H1 (cell line): ENCODE measurements at regions not wholly inside any gene's neighbourhood (a gene's known extent, or its start where the extent isn't known, plus 50 kb on each side); places are given as distances from the start of the nearest gene placed in this dataset.

Experiments
- CTCF ChIA-PET: fragments of 300-600 bp; sonication (Branson Sonifier 250); formaldehyde crosslinking; loops from one replicate; lab custom pipeline; 2021; ENCODE audit not compliant: partially characterized antibody; lab: Charles Lee
- POLR2A ChIA-PET: fragments of 300-600 bp; sonication (Branson Sonifier 250); formaldehyde crosslinking; loops from one replicate; lab custom pipeline; 2021; ENCODE audit warnings: inconsistent platforms; ENCODE audit not compliant: partially characterized antibody; lab: Charles Lee
- DNase-seq, 2 experiments: peaks; one replicate each; pipeline versions ENCODE4 v3.0.0 to v3.0.0-alpha.2; 2010 to 2022; ENCODE audit warnings: low spot score in 2 of 2, low read depth in 1 of 2, mixed read lengths in 1 of 2
- FAIRE-seq: peaks from 2 replicates; lab custom pipeline; 2011; peaks lifted over from hg19 to GRCh38; lab: Jason Lieb, UNC
- H2AFZ ChIP-seq: 2 replicates; pipeline ENCODE4 v1.8.1; 2012; ENCODE audit warnings: low read length, inconsistent platforms
- H2AK5ac ChIP-seq: 2 replicates; pipeline ENCODE4 v1.6.1; 2013; ENCODE audit warnings: low read depth, low read length
- H2BK120ac ChIP-seq: replicated peaks from 2 replicates; pipeline ENCODE3; 2013; ENCODE audit warnings: low read depth, low read length, inconsistent platforms
- H2BK12ac ChIP-seq: 2 replicates; pipeline ENCODE4 v1.6.1; 2013; ENCODE audit warnings: low read depth, low read length
- H2BK15ac ChIP-seq: 2 replicates; pipeline ENCODE4 v1.6.1; 2013; ENCODE audit warnings: low read length
- H2BK20ac ChIP-seq: 2 replicates; pipeline ENCODE4 v1.6.1; 2013; ENCODE audit warnings: low read length
- H2BK5ac ChIP-seq: 2 replicates; pipeline ENCODE4 v1.6.1; 2013; ENCODE audit warnings: low read depth, low read length
- H3K14ac ChIP-seq: 2 replicates; pipeline ENCODE4 v1.6.1; 2013; ENCODE audit warnings: inconsistent platforms; ENCODE audit not compliant: insufficient read length
- H3K18ac ChIP-seq: 2 replicates; pipeline ENCODE4 v1.6.1; 2013; ENCODE audit warnings: low read length; ENCODE audit errors: extremely low read depth
- H3K23ac ChIP-seq: 2 replicates; pipeline ENCODE4 v1.6.1; 2013; ENCODE audit warnings: inconsistent platforms; ENCODE audit not compliant: insufficient read length
- H3K23me2 ChIP-seq: 2 replicates; pipeline ENCODE4 v1.6.1; 2013; ENCODE audit warnings: low read depth, low read length
- H3K27ac ChIP-seq: 2 replicates; pipeline ENCODE4 v1.6.1; 2011; ENCODE audit warnings: low read depth, low read length, inconsistent platforms
- H3K27me3 ChIP-seq, 4 experiments: replicated peaks in 1 of 4; 1 replicate in 1 of 4; 2 replicates in 3 of 4; pipeline versions ENCODE4 v1.6.1 to v1.8.1; 2011 to 2013; ENCODE audit warnings: low read length in 3 of 4, mild to moderate bottlenecking in 3 of 4, inconsistent platforms in 2 of 4, mixed read lengths in 2 of 4, moderate library complexity in 1 of 4; ENCODE audit not compliant: control insufficient read depth in 3 of 4, insufficient read depth in 3 of 4; ENCODE audit errors: extremely low read depth in 1 of 4
- H3K36me3 ChIP-seq, 4 experiments: 2 replicates each; pipeline versions ENCODE4 v1.6.1 to v1.8.1; 2011 to 2013; ENCODE audit warnings: mild to moderate bottlenecking in 4 of 4, low read length in 3 of 4, moderate library complexity in 2 of 4, control low read depth in 1 of 4, inconsistent platforms in 1 of 4; ENCODE audit not compliant: insufficient read depth in 4 of 4, control insufficient read depth in 2 of 4
- H3K4ac ChIP-seq: replicated peaks from 2 replicates; pipeline ENCODE3; 2013; ENCODE audit warnings: low read length, low read depth, mixed read lengths, inconsistent platforms; ENCODE audit not compliant: insufficient read length
- H3K4me1 ChIP-seq, 4 experiments: replicated peaks in 1 of 4; 1 replicate in 1 of 4; 2 replicates in 3 of 4; pipeline versions ENCODE4 v1.6.1 to v1.8.1; 2011 to 2013; ENCODE audit warnings: low read length in 3 of 4, inconsistent platforms in 2 of 4, mixed read lengths in 1 of 4; ENCODE audit not compliant: insufficient read depth in 4 of 4, control insufficient read depth in 3 of 4
- H3K4me2 ChIP-seq, 2 experiments: 2 replicates each; pipeline versions ENCODE4 v1.6.1 to v1.8.1; 2011 to 2013; ENCODE audit warnings: low read depth in 2 of 2, low read length in 2 of 2, control low read depth in 1 of 2, inconsistent platforms in 1 of 2, mild to moderate bottlenecking in 1 of 2; ENCODE audit not compliant: insufficient read depth in 1 of 2
- H3K4me3 ChIP-seq, 4 experiments: fragments of 200-600, 300-600 bp in 1 of 4; sonication (generic), shearing (Covaris generic), sonication (Bioruptor Twin) in 1 of 4; 2 replicates each; pipeline versions ENCODE4 v1.5.1 to v1.8.1; 2011 to 2016; ENCODE audit warnings: low read length in 4 of 4, low read depth in 3 of 4, control low read depth in 2 of 4, inconsistent platforms in 2 of 4, mild to moderate bottlenecking in 2 of 4, mixed read lengths in 1 of 4, moderate library complexity in 1 of 4; ENCODE audit not compliant: insufficient read depth in 2 of 4; ENCODE audit errors: extremely low read depth in 1 of 4
- H3K56ac ChIP-seq: replicated peaks from 2 replicates; pipeline ENCODE3; 2013; ENCODE audit warnings: low read depth, mild to moderate bottlenecking, mixed read lengths, low read length, inconsistent platforms; ENCODE audit not compliant: insufficient read length
- H3K79me1 ChIP-seq: 2 replicates; pipeline ENCODE4 v1.6.1; 2013; ENCODE audit warnings: low read depth, low read length, control low read depth
- H3K79me2 ChIP-seq, 2 experiments: 2 replicates each; pipeline versions ENCODE4 v1.6.1 to v1.8.1; 2012 to 2013; ENCODE audit warnings: low read length in 2 of 2, mild to moderate bottlenecking in 2 of 2, inconsistent platforms in 1 of 2; ENCODE audit not compliant: insufficient read depth in 2 of 2, control insufficient read depth in 1 of 2
- H3K9ac ChIP-seq, 4 experiments: replicated peaks in 1 of 4; 1 replicate in 1 of 4; 2 replicates in 3 of 4; pipeline versions ENCODE4 v1.6.1 to v1.8.1; 2011 to 2013; ENCODE audit warnings: low read depth in 3 of 4, low read length in 3 of 4, control low read depth in 2 of 4, mild to moderate bottlenecking in 2 of 4, moderate library complexity in 2 of 4, inconsistent platforms in 1 of 4; ENCODE audit errors: extremely low read depth in 1 of 4
- H3K9me3 ChIP-seq, 2 experiments: 2 replicates each; pipeline versions ENCODE4 v1.6.1 to v1.8.1; 2012 to 2013; ENCODE audit warnings: mild to moderate bottlenecking in 2 of 2, moderate library complexity in 2 of 2, control low read depth in 1 of 2, inconsistent platforms in 1 of 2, low read depth in 1 of 2, low read length in 1 of 2, mixed read lengths in 1 of 2; ENCODE audit not compliant: insufficient read depth in 2 of 2
- H4K20me1 ChIP-seq, 2 experiments: replicated peaks in 1 of 2; 2 replicates each; pipeline versions ENCODE3 to v1.8.1; 2011 to 2013; ENCODE audit warnings: inconsistent platforms in 2 of 2, low read length in 2 of 2, mild to moderate bottlenecking in 1 of 2; ENCODE audit not compliant: insufficient read depth in 2 of 2, control insufficient read depth in 1 of 2
- H4K5ac ChIP-seq: 2 replicates; pipeline ENCODE4 v1.6.1; 2013; ENCODE audit warnings: low read length, low read depth, mixed read lengths, inconsistent platforms; ENCODE audit not compliant: insufficient read length
- H4K8ac ChIP-seq: 2 replicates; pipeline ENCODE4 v1.8.0; 2013; ENCODE audit warnings: mild to moderate bottlenecking, moderate library complexity, low read length, inconsistent platforms; ENCODE audit not compliant: insufficient read depth; ENCODE audit errors: extremely low read depth
- H4K91ac ChIP-seq: replicated peaks from 2 replicates; pipeline ENCODE3; 2013; ENCODE audit warnings: low read length, mixed read lengths, inconsistent platforms; ENCODE audit not compliant: insufficient read length
- BCL11A ChIP-seq, 2 experiments: IDR thresholded peaks; one replicate each; pipeline ENCODE4 v1.6.1; 2011; ENCODE audit warnings: low read depth in 2 of 2, low read length in 2 of 2, mild to moderate bottlenecking in 2 of 2
- CREB1 ChIP-seq: IDR thresholded peaks from 2 replicates; pipeline ENCODE4 v1.6.1; 2012; ENCODE audit warnings: inconsistent platforms
- CTBP2 ChIP-seq: IDR thresholded peaks from 2 replicates; pipeline ENCODE4 v1.7.0; 2011; ENCODE audit warnings: borderline replicate concordance, mild to moderate bottlenecking, moderate library complexity, mixed read lengths, low read length; ENCODE audit not compliant: insufficient read depth, insufficient read length
- EP300 ChIP-seq, 2 experiments: IDR thresholded peaks; 1 replicate in 1 of 2; 2 replicates in 1 of 2; pipeline ENCODE4 v1.6.1; 2011 to 2012; ENCODE audit warnings: low read depth in 2 of 2, low read length in 2 of 2, mild to moderate bottlenecking in 2 of 2, borderline replicate concordance in 1 of 2, inconsistent platforms in 1 of 2, moderate library complexity in 1 of 2
- FOSL1 ChIP-seq: IDR thresholded peaks from 2 replicates; pipeline ENCODE4 v1.6.1; 2011; ENCODE audit warnings: mild to moderate bottlenecking, low read depth, low read length, moderate library complexity; ENCODE audit not compliant: insufficient read depth
- HDAC2 ChIP-seq, 2 experiments: fragments of 300-600 bp in 1 of 2; sonication (generic) in 1 of 2; IDR thresholded peaks; 2 replicates each; pipeline ENCODE4 v1.6.1; 2011 to 2012; ENCODE audit warnings: low read depth in 2 of 2, low read length in 2 of 2, mild to moderate bottlenecking in 2 of 2, moderate library complexity in 2 of 2, borderline replicate concordance in 1 of 2, inconsistent platforms in 1 of 2
- JUN ChIP-seq: IDR thresholded peaks from 2 replicates; pipeline ENCODE4 v1.6.1; 2011; ENCODE audit warnings: low read depth, mild to moderate bottlenecking, improper control_type of control experiment, low read length
- MAX ChIP-seq: IDR thresholded peaks from 2 replicates; pipeline ENCODE4 v1.6.1; 2012; ENCODE audit warnings: inconsistent platforms
- NANOG ChIP-seq: IDR thresholded peaks from 2 replicates; pipeline ENCODE4 v1.6.1; 2011; ENCODE audit warnings: low read length, low read depth, mild to moderate bottlenecking, inconsistent platforms; ENCODE audit not compliant: insufficient read depth, poor library complexity, severe bottlenecking
- TAF1 ChIP-seq: IDR thresholded peaks from 2 replicates; pipeline ENCODE4 v1.6.1; 2011; ENCODE audit warnings: mild to moderate bottlenecking, low read depth, low read length
- TBP ChIP-seq: IDR thresholded peaks from 2 replicates; pipeline ENCODE4 v1.6.1; 2011; ENCODE audit warnings: low read depth, low read length, improper control_type of control experiment
- WGBS, 2 experiments: shearing (Covaris generic) in 1 of 2; methylation state at CpG; one replicate each; pipeline versions ENCODE4 v1.1.6 to v1.1.7; 2013 to 2015; ENCODE audit warnings: low lambda C conversion rate in 2 of 2, mixed read lengths in 2 of 2, inconsistent platforms in 1 of 2, low coverage in 1 of 2, missing lambda C conversion rate in 1 of 2; ENCODE audit not compliant: insufficient replicate concordance in 2 of 2, insufficient coverage in 1 of 2, insufficient read length in 1 of 2; ENCODE audit errors: extremely low coverage in 1 of 2, missing lambda C conversion rate in 1 of 2; 5-methylcytosine and 5-hydroxymethylcytosine counted together

DNA sequence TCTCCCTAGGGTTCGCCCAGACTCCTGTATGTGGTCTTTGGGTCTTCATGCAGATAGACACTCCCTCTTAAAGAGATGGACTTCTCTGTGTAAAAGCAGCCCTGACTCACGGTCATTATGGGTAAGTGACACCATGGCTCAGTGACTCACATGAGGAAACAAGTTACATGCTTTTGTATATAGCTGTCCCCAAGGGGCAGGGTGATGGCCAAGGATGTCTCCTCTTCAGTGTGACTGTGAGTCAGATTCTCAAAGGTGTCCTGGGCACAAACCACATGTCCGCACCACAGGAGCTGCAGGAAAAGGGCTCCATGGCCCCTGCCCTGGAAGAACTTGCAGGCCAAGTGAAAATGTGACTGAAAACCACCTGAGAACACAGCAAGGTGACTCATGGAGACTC lies 380.4 kb downstream of the NPHP4 start:
- Histone ChIP-seq H3K18ac (no peak overlapping the region), H3K9me3 (no peaks in the 10 kb centered on the region), H2AFZ (no peak overlapping the region), H3K23me2 (no peaks in the 10 kb centered on the region), H2AK5ac (no peak overlapping the region), H4K91ac (peak overlapping the region; percentile 35), H3K36me3 (no peaks in the 10 kb centered on the region; a peak in 1 of 8 replicates), H3K79me2 (no peaks in the 10 kb centered on the region), H3K27me3 (no peaks in the 10 kb centered on the region; a peak in 1 of 7 replicates), H2BK12ac (no peak overlapping the region), H3K27ac (no peak overlapping the region), H2BK15ac (no peak overlapping the region), H4K5ac (no peak overlapping the region), H3K23ac (no peak overlapping the region), H3K79me1 (no peaks in the 10 kb centered on the region), H3K4me1 (no peaks in the 10 kb centered on the region), H3K14ac (no peak overlapping the region), H3K4me3 (no peak overlapping the region), H2BK20ac (no peak overlapping the region), H2BK120ac (no peak overlapping the region), H3K4ac (no peak overlapping the region), H3K4me2 (no peak overlapping the region), H4K20me1 (no peaks in the 10 kb centered on the region), H3K9ac (no peak overlapping the region), H4K8ac (no peak overlapping the region), H3K56ac (no peak overlapping the region)
- WGBS, 2 experiments, result 77% methylated on average over 3 of the region's 3 CpGs; no CpG with 5 or more reads in 1 of the 2 experiments
- FAIRE-seq (no peak), DNase-seq (no peak)
- CTCF ChIA-PET, result interaction anchor here (0.9 to 2.9 kb wide), 6 partner anchors 9 to 100 kb away, joined by 3 to 15 read pairs (median 5); no protein-coding TSS in a partner anchor
- no peak for TF ChIP-seq TBP
- TF ChIP-seq CREB1, result no peak
- TF ChIP-seq CTBP2, result no peak
- TF ChIP-seq HDAC2 (IDR thresholded peaks at IDR 0.05; ENCODE audit: borderline replicate concordance in 1 of 2, low read depth in 2 of 2, low read length in 2 of 2), result no peak
- TF ChIP-seq JUN, result no peak
- TF ChIP-seq EP300 (IDR thresholded peaks at IDR 0.05; ENCODE audit: borderline replicate concordance in 1 of 2, low read depth in 2 of 2, low read length in 2 of 2), result no peak
- TF ChIP-seq TAF1, result no peak
- TF ChIP-seq BCL11A (IDR thresholded peaks at IDR 0.05; ENCODE audit: low read depth in 2 of 2, low read length in 2 of 2), result no peak
- TF ChIP-seq FOSL1, result no peak
- no peak for TF ChIP-seq MAX
- TF ChIP-seq NANOG, result no peak
- TF ChIP-seq, all 59 proteins: peak for 0
- POLR2A ChIA-PET, result no interaction called here
- H2BK5ac ChIP-seq, result no peak overlapping the region
